SKM-1 (cell line): ENCODE measurements at regions not wholly inside any gene's neighbourhood (a gene's known extent, or its start where the extent isn't known, plus 50 kb on each side); places are given as distances from the start of the nearest gene placed in this dataset.
"Not testable (repeated sequence)": the region's sequence is repeated elsewhere in the genome, so short reads cannot be mapped to it uniquely, and the experiment has no call there.

ENCODE experiments used
- DNase-seq: peaks from one replicate; lab custom pipeline; 2025; ENCODE audit not compliant: unreplicated experiment; lab: John Stamatoyannopoulos, UW

- DNase-seq, result no peak
Measured at GRCh38 chr1:101124405-101124804, 98.8 kb upstream of the DPH5 start.

GRCh38 chr1:101123904-101124303, 98.3 kb upstream of the DPH5 start:
- DNase-seq, result not testable (repeated sequence)

GRCh38 chr1:101122452-101123166, 97.0 kb upstream of the DPH5 start:
- DNase-seq, result no peak

GRCh38 chr1:101121975-101122374, 96.4 kb upstream of the DPH5 start:
- no peak for DNase-seq

- no peak for DNase-seq
Measured at GRCh38 chr1:101121504-101121903, 95.9 kb upstream of the DPH5 start.

GRCh38 chr1:101120868-101121267, 95.3 kb upstream of the DPH5 start:
- no peak for DNase-seq

- no peak for DNase-seq
Measured at GRCh38 chr1:101119289-101119688, 93.7 kb upstream of the DPH5 start.

- DNase-seq, result no peak
Measured at GRCh38 chr1:101116006-101116405, 90.4 kb upstream of the DPH5 start.

GRCh38 chr1:101115112-101115511, 89.5 kb upstream of the DPH5 start:
- DNase-seq, result no peak

GRCh38 chr1:101114128-101114527, 88.5 kb upstream of the DPH5 start:
- DNase-seq, result not testable (repeated sequence)

GRCh38 chr1:101112051-101112780, 86.6 kb upstream of the DPH5 start:
- DNase-seq, result no peak

- DNase-seq, result no peak
Measured at GRCh38 chr1:101111461-101111860, 85.9 kb upstream of the DPH5 start.

GRCh38 chr1:101109791-101110190, 84.2 kb upstream of the DPH5 start:
- no peak for DNase-seq

GRCh38 chr1:101108111-101108500, 82.5 kb upstream of the DPH5 start:
- DNase-seq, result no peak

GRCh38 chr1:101107496-101108110, 82.0 kb upstream of the DPH5 start:
- no peak for DNase-seq

GRCh38 chr1:101105877-101106276, 80.3 kb upstream of the DPH5 start:
- DNase-seq, result no peak

GRCh38 chr1:101102426-101103156, 77.0 kb upstream of the DPH5 start:
- DNase-seq, result no peak

GRCh38 chr1:101101360-101101759, 75.8 kb upstream of the DPH5 start:
- no peak for DNase-seq

- DNase-seq, result no peak
Measured at GRCh38 chr1:101100674-101101073, 75.1 kb upstream of the DPH5 start.

GRCh38 chr1:101098907-101099306, 73.3 kb upstream of the DPH5 start:
- no peak for DNase-seq

GRCh38 chr1:101098327-101098726, 72.7 kb upstream of the DPH5 start:
- no peak for DNase-seq
